HepG2 (cell line): ENCODE measurements at regions not wholly inside any gene's neighbourhood (a gene's known extent, or its start where the extent isn't known, plus 50 kb on each side); places are given as distances from the start of the nearest gene placed in this dataset.
A peak's percentile ranks its signal among the peaks of the same experiment; 100 is the strongest.

Experiments used
- ATAD3A ChIP-seq: sonication (generic); formaldehyde crosslinking; IDR thresholded peaks from 2 replicates; pipeline ENCODE4 v1.4.0; 2020; ENCODE audit warnings: missing genetic modification reagents
- CREB1 ChIP-seq, 2 experiments: fragments of 450-650 bp in 1 of 2; IDR thresholded peaks; 2 replicates each; pipeline ENCODE4 v1.6.1; 2016 to 2017; ENCODE audit warnings: control low read depth in 1 of 2, mild to moderate bottlenecking in 1 of 2, missing compliant biosample characterization in 1 of 2, missing genetic modification characterization in 1 of 2
- GLMP ChIP-seq: sonication (generic); formaldehyde crosslinking; IDR thresholded peaks from 2 replicates; pipeline ENCODE4 v1.9.0; 2021; ENCODE audit warnings: missing genetic modification reagents, mild to moderate bottlenecking, borderline replicate concordance
- HMGXB3 ChIP-seq: sonication (generic); formaldehyde crosslinking; IDR thresholded peaks from 2 replicates; pipeline ENCODE4 v1.4.0; 2020; ENCODE audit warnings: missing genetic modification reagents, borderline replicate concordance
- IKZF4 ChIP-seq: sonication (generic); formaldehyde crosslinking; IDR thresholded peaks from 2 replicates; pipeline ENCODE4 v1.5.1; 2020; ENCODE audit warnings: borderline replicate concordance, mild to moderate bottlenecking, low read depth, missing genetic modification reagents; ENCODE audit errors: not compliant biosample characterization
- NR3C1 ChIP-seq: sonication (generic); formaldehyde crosslinking; IDR thresholded peaks from 2 replicates; pipeline ENCODE4 v1.4.0; 2020; ENCODE audit warnings: missing genetic modification reagents
- PAF1 ChIP-seq: IDR thresholded peaks from 2 replicates; pipeline ENCODE4 v1.6.1; 2016; ENCODE audit warnings: missing genetic modification reagents, missing compliant biosample characterization
- PITX1 ChIP-seq: sonication (generic); formaldehyde crosslinking; IDR thresholded peaks from 2 replicates; pipeline ENCODE4 v1.5.1; 2020; ENCODE audit warnings: mild to moderate bottlenecking, missing genetic modification reagents
- RXRA ChIP-seq: sonication (generic); formaldehyde crosslinking; IDR thresholded peaks from 2 replicates; pipeline ENCODE4 v1.5.1; 2020; ENCODE audit warnings: missing genetic modification reagents
- SCMH1 ChIP-seq: sonication (generic); formaldehyde crosslinking; IDR thresholded peaks from 2 replicates; pipeline ENCODE4 v1.9.0; 2021; ENCODE audit warnings: missing genetic modification reagents, mild to moderate bottlenecking, borderline replicate concordance
- SMAD1 ChIP-seq: sonication (generic); formaldehyde crosslinking; IDR thresholded peaks from 2 replicates; pipeline ENCODE4 v1.4.0; 2020; ENCODE audit warnings: missing genetic modification reagents, low read depth, mild to moderate bottlenecking, borderline replicate concordance
- SP5 ChIP-seq: IDR thresholded peaks from 2 replicates; pipeline ENCODE4 v1.6.1; 2016; ENCODE audit warnings: low read depth, borderline replicate concordance
- TAF15 ChIP-seq: fragments of 200-400 bp; formaldehyde crosslinking; IDR thresholded peaks from one replicate; pipeline ENCODE4 v1.6.1; 2018; ENCODE audit warnings: mild to moderate bottlenecking, low read depth, low read length; ENCODE audit not compliant: poor library complexity, severe bottlenecking
- WIZ ChIP-seq: sonication (generic); formaldehyde crosslinking; IDR thresholded peaks from 2 replicates; pipeline ENCODE4 v1.5.1; 2020; ENCODE audit warnings: mild to moderate bottlenecking, missing genetic modification reagents
- ZFP37 ChIP-seq: sonication (generic); formaldehyde crosslinking; IDR thresholded peaks from 2 replicates; pipeline ENCODE4 v1.4.0; 2020; ENCODE audit warnings: missing genetic modification reagents, borderline replicate concordance
- ZNF605 ChIP-seq: sonication (generic); formaldehyde crosslinking; IDR thresholded peaks from 2 replicates; pipeline ENCODE4 v1.8.0; 2022; ENCODE audit warnings: mild to moderate bottlenecking, missing genetic modification reagents
- TF ChIP-seq, protein P1 (sequence below): sonication (generic); formaldehyde crosslinking; IDR thresholded peaks from 2 replicates; pipeline ENCODE4 v1.4.0; 2020; ENCODE audit warnings: missing genetic modification reagents, borderline replicate concordance

- TF ChIP-seq ZFP37 (CRISPR knock-in tag) (no peak), PAF1 (CRISPR knock-in tag) (no peak), SMAD1 (no peak), ZNF605 (peak; percentile 41; the same call in 1 of the 2 replicates), HMGXB3 (CRISPR knock-in tag) (no peak), GLMP (no peak), TAF15 (no peak), NR3C1 (CRISPR knock-in tag) (no peak), SCMH1 (CRISPR knock-in tag) (no peak), IKZF4 (no peak), WIZ (no peak), ATAD3A (no peak), RXRA (no peak), CREB1 (IDR thresholded peaks at IDR 0.05) (no peak), CREB1 (CRISPR knock-in tag; IDR thresholded peaks at IDR 0.05) (peak; percentile 47), SP5 (CRISPR knock-in tag) (no peak), PITX1 (CRISPR knock-in tag) (peak; percentile 73; the same call in 1 of the 2 replicates)
- TF ChIP-seq, protein P1, sequence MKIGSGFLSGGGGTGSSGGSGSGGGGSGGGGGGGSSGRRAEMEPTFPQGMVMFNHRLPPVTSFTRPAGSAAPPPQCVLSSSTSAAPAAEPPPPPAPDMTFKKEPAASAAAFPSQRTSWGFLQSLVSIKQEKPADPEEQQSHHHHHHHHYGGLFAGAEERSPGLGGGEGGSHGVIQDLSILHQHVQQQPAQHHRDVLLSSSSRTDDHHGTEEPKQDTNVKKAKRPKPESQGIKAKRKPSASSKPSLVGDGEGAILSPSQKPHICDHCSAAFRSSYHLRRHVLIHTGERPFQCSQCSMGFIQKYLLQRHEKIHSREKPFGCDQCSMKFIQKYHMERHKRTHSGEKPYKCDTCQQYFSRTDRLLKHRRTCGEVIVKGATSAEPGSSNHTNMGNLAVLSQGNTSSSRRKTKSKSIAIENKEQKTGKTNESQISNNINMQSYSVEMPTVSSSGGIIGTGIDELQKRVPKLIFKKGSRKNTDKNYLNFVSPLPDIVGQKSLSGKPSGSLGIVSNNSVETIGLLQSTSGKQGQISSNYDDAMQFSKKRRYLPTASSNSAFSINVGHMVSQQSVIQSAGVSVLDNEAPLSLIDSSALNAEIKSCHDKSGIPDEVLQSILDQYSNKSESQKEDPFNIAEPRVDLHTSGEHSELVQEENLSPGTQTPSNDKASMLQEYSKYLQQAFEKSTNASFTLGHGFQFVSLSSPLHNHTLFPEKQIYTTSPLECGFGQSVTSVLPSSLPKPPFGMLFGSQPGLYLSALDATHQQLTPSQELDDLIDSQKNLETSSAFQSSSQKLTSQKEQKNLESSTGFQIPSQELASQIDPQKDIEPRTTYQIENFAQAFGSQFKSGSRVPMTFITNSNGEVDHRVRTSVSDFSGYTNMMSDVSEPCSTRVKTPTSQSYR (CRISPR knock-in tag): no peak
Observed at GRCh38 chr20:47417245-47418068, 61.0 kb upstream of the ZMYND8 start (continued).
